ENCODE measurements at regions not wholly inside any gene's neighbourhood (a gene's known extent, or its start where the extent isn't known, plus 50 kb on each side); places are given as distances from the start of the nearest gene placed in this dataset.

DNA sequence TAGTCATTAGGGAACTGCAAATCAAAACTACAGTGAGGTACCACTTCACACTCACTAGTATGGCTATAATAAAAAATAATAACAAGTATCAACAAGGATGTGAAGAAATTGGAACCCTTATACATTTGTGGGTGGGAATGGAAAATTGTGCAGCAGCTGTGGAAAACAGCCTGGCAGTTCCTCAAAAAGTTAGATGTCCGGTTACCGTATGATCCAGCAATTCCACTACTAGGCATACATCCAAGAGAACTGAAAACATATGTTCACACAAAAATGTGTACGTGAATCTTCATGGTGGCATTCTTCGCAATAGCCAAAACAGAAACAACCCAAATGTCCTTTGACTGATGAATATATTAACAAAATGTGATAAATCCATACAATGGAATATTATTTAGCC lies 187.9 kb upstream of the LYSMD4 start:
- peaks cover 31% of the 10 kb centered on the region for H3K27me3 ChIP-seq (ENCODE audit: insufficient read depth, low read depth, severe bottlenecking)
- no peaks in the 10 kb centered on the region for H3K36me3 ChIP-seq
- no peak overlapping the region for H3K4me3 ChIP-seq (ENCODE audit: low read depth, low read length)
- no peak for DNase-seq
- H3K27ac ChIP-seq: no peak overlapping the region
- no peaks in the 10 kb centered on the region for H3K9me3 ChIP-seq (ENCODE audit: severe bottlenecking)
- TF ChIP-seq, protein P1, sequence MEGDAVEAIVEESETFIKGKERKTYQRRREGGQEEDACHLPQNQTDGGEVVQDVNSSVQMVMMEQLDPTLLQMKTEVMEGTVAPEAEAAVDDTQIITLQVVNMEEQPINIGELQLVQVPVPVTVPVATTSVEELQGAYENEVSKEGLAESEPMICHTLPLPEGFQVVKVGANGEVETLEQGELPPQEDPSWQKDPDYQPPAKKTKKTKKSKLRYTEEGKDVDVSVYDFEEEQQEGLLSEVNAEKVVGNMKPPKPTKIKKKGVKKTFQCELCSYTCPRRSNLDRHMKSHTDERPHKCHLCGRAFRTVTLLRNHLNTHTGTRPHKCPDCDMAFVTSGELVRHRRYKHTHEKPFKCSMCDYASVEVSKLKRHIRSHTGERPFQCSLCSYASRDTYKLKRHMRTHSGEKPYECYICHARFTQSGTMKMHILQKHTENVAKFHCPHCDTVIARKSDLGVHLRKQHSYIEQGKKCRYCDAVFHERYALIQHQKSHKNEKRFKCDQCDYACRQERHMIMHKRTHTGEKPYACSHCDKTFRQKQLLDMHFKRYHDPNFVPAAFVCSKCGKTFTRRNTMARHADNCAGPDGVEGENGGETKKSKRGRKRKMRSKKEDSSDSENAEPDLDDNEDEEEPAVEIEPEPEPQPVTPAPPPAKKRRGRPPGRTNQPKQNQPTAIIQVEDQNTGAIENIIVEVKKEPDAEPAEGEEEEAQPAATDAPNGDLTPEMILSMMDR (IDR thresholded peaks at IDR 0.05; ENCODE audit: low read depth, low read length): no peak

DNA sequence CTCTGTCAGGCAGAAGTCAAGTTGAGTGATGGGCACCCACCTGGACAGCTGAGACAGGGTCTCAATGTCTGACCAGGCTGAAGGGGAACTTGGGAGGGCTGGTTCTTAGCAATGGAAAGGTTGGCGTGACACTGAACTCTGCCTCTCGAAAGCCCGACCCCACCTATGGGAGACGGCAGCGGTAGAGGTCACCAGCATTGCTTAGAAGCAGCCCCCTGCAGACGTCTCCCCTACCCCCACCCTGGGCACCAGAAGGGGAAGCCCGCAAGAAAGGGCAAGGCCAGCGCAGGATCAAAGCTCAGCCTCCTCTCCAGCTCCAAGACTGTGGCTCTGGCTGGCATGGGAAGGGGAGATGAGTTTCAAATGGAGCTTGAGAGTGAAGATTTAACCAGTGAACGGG lies 184.8 kb upstream of the LYSMD4 start:
- no peak for DNase-seq
- no peaks in the 10 kb centered on the region for H3K36me3 ChIP-seq

DNA sequence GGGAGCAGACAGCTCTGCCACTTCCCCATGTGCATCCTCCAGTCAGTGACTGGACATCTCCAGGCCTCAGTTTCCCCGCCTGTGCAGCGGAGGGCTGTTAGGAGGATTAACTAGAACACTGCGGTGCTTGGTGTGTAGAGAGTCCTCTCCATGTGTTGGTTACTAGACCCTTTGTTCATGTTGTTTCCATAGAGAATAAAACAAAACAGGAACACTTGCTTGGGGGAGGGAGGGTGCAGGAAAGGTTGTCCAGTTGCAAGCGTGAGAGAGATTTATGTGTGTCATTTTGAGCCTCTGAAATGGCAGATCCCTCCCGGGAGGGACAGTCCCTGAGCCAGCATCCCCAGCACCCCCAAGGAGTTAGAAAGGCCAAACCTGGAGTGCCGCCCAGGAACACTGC lies 184.0 kb upstream of the LYSMD4 start:
- no peak overlapping the region for H3K4me3 ChIP-seq (ENCODE audit: low read depth, low read length)
- H3K27me3 ChIP-seq (ENCODE audit: insufficient read depth, low read depth, severe bottlenecking): peaks cover 7% of the 10 kb centered on the region
- DNase-seq: no peak
- TF ChIP-seq, protein P1 (IDR thresholded peaks at IDR 0.05; ENCODE audit: low read depth, low read length): no peak
- no peaks in the 10 kb centered on the region for H3K36me3 ChIP-seq
- no peaks in the 10 kb centered on the region for H3K9me3 ChIP-seq (ENCODE audit: severe bottlenecking)
- H3K27ac ChIP-seq: no peak overlapping the region

More for the DNA sequence above, 184.8 kb upstream of the LYSMD4 start:
- no peak overlapping the region for H3K4me3 ChIP-seq (ENCODE audit: low read depth, low read length)
- TF ChIP-seq, protein P1 (IDR thresholded peaks at IDR 0.05; ENCODE audit: low read depth, low read length): no peak
- peaks cover 7% of the 10 kb centered on the region for H3K27me3 ChIP-seq (ENCODE audit: insufficient read depth, low read depth, severe bottlenecking)
- H3K27ac ChIP-seq: no peak overlapping the region
- no peaks in the 10 kb centered on the region for H3K9me3 ChIP-seq (ENCODE audit: severe bottlenecking)

DNA sequence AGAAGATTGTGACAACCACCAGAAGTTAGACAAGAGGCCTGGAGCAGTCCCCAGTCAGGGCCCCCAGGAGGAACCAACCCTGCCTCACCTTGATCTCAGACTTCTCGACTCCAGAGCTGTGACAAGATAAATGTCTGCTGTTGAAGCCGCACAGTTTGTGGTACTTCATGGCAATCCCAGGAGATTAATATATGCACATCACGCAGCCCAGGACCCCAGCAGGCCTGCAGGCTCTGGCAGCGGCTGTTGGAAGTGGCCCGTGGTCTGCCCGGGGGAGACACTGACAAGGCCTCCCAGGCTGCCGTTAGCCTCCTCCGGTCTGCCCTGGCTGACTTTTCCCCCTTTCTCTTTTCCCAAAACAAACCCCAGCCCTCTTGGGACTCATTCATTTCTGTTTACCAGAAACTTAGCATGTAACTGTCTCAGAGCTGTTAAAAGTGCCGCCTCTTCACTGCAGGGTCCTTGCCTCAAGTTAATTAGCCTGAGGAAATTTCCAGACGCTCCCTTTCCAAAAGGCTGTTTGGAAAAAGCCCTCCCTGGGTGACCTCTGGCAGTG lies 183.5 kb upstream of the LYSMD4 start:
- H3K27ac ChIP-seq: no peak overlapping the region
- H3K4me3 ChIP-seq (ENCODE audit: low read depth, low read length): no peak overlapping the region
- no peak for DNase-seq
- no peaks in the 10 kb centered on the region for H3K36me3 ChIP-seq
- peaks cover 7% of the 10 kb centered on the region for H3K27me3 ChIP-seq (ENCODE audit: insufficient read depth, low read depth, severe bottlenecking)
- TF ChIP-seq, protein P1 (IDR thresholded peaks at IDR 0.05; ENCODE audit: low read depth, low read length): no peak
- H3K9me3 ChIP-seq (ENCODE audit: severe bottlenecking): no peaks in the 10 kb centered on the region

DNA sequence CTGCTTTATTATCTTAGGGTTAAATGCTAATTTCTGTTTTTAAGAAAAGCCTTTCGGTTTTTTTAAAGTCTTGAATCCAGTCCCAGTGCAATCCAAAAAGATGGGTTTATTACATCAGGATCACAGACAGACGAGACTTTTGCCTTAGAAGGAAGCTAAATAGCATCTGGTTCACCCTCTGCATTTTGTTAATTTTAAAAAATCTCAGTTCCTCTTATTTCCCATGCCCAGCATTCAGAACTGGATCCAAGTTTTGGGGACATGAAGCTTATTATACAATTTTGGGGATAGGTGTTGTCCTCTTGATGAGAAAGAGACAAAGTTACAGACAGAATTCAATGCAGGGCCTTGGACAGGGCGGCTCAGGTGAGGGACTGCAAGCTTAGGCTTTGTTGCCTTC lies 181.5 kb upstream of the LYSMD4 start:
- TF ChIP-seq, protein P1 (IDR thresholded peaks at IDR 0.05; ENCODE audit: low read depth, low read length): no peak
- Histone ChIP-seq H3K36me3 (no peaks in the 10 kb centered on the region), H3K4me3 (ENCODE audit: low read depth, low read length) (no peak overlapping the region), H3K27me3 (ENCODE audit: insufficient read depth, low read depth, severe bottlenecking) (peaks cover 2% of the 10 kb centered on the region), H3K27ac (no peak overlapping the region), H3K9me3 (ENCODE audit: severe bottlenecking) (no peaks in the 10 kb centered on the region)
- no peak for DNase-seq

DNA sequence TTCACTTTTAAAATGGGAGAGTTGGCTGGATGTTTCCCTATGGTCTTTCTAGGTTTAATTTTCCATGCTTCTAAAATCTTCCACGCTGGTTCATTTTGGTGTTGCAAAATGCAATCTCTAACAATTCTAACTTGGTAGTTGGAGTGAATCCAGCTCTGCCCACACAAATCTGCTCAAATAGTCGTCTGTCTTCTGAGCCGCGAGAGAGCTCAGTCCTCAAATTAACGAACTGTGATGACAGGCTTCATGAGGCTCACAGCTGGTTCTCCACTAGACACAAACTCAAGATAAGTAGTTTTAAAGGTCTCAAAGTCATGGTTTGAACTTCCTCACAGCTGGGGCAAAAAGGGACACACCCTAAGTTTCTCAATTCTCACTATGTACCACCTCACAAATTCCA lies 178.6 kb upstream of the LYSMD4 start:
- Histone ChIP-seq H3K36me3 (no peaks in the 10 kb centered on the region), H3K4me3 (ENCODE audit: low read depth, low read length) (no peak overlapping the region), H3K27me3 (ENCODE audit: insufficient read depth, low read depth, severe bottlenecking) (no peaks in the 10 kb centered on the region), H3K27ac (no peak overlapping the region), H3K9me3 (ENCODE audit: severe bottlenecking) (peaks cover 3% of the 10 kb centered on the region)
- no peak for DNase-seq
- TF ChIP-seq, protein P1 (IDR thresholded peaks at IDR 0.05; ENCODE audit: low read depth, low read length): no peak
